Activated CD8-positive, alpha-beta T cell treated with anti-CD3 and anti-CD28 coated beads, Interleukin-2, amount 10 ng/mL, durations not matched to agents 7 days and 5 days (primary cell): ENCODE measurements at regions not wholly inside any gene's neighbourhood (a gene's known extent, or its start where the extent isn't known, plus 50 kb on each side); places are given as distances from the start of the nearest gene placed in this dataset.
"Not testable (repeated sequence)": the region's sequence is repeated elsewhere in the genome, so short reads cannot be mapped to it uniquely, and the experiment has no call there.

ENCODE experiments used
- ATAC-seq: fragments of 150-1000 bp; cut with Tn5 transposase; one replicate; pipeline ENCODE4 v1.10.0; 2021; ENCODE audit warnings: moderate library complexity
- CTCF ChIA-PET: fragments of 350-600 bp; sonication (Branson Sonifier 250); formaldehyde crosslinking; loops from one replicate; lab custom pipeline; 2021; ENCODE audit warnings: antibody characterized with exemption; lab: Charles Lee
- POLR2A ChIA-PET: fragments of 350-600 bp; sonication (Branson Sonifier 250); formaldehyde crosslinking; loops from one replicate; lab custom pipeline; 2021; ENCODE audit warnings: antibody characterized with exemption; lab: Charles Lee
- DNase-seq: peaks from one replicate; pipeline ENCODE4 v3.0.0-alpha.2; 2020
- H3K27ac Mint-ChIP-seq: one replicate; pipeline ENCODE4 v1.8.0; 2021; ENCODE audit warnings: mild to moderate bottlenecking, mixed read lengths
- H3K27me3 Mint-ChIP-seq: one replicate; pipeline ENCODE4 v1.8.0; 2021; ENCODE audit warnings: low read depth, mixed read lengths
- H3K36me3 Mint-ChIP-seq: one replicate; pipeline ENCODE4 v1.8.0; 2021; ENCODE audit warnings: low read depth, mixed read lengths
- H3K4me1 Mint-ChIP-seq: one replicate; pipeline ENCODE4 v1.8.0; 2021; ENCODE audit warnings: low read depth, mixed read lengths
- H3K4me3 Mint-ChIP-seq: one replicate; pipeline ENCODE4 v1.8.0; 2021; ENCODE audit warnings: mild to moderate bottlenecking, mixed read lengths
- H3K9me3 Mint-ChIP-seq: one replicate; pipeline ENCODE4 v1.8.0; 2022; ENCODE audit warnings: mixed read lengths; ENCODE audit not compliant: insufficient read depth

- Mint-ChIP-seq H3K36me3 (no peaks in the 10 kb centered on the region), H3K27ac (no peak overlapping the region), H3K4me1 (no peaks in the 10 kb centered on the region), H3K27me3 (no peaks in the 10 kb centered on the region), H3K9me3 (no peaks in the 10 kb centered on the region), H3K4me3 (no peak overlapping the region)
- CTCF ChIA-PET, result no interaction called here
- POLR2A ChIA-PET, result no interaction called here
- no peak for ATAC-seq
- no peak for DNase-seq
Measured at GRCh38 chr5:120146787-120147186, 317.3 kb upstream of the PRR16 start.

- ATAC-seq, CTCF ChIA-PET, H3K4me1 Mint-ChIP-seq: not testable (repeated sequence)
Measured at GRCh38 chr5:120147911-120148310, 316.2 kb upstream of the PRR16 start.

GRCh38 chr5:120150770-120151169, 313.3 kb upstream of the PRR16 start:
- Mint-ChIP-seq H3K27me3 (no peaks in the 10 kb centered on the region), H3K27ac (no peak overlapping the region), H3K36me3 (no peaks in the 10 kb centered on the region), H3K4me1 (no peaks in the 10 kb centered on the region), H3K4me3 (no peak overlapping the region), H3K9me3 (no peaks in the 10 kb centered on the region)
- DNase-seq (no peak), ATAC-seq (no peak)
- CTCF ChIA-PET, result no interaction called here
- POLR2A ChIA-PET, result no interaction called here

More at GRCh38 chr5:120147911-120148310, 316.2 kb upstream of the PRR16 start:
- H3K27me3 Mint-ChIP-seq, H3K27ac Mint-ChIP-seq, H3K9me3 Mint-ChIP-seq, H3K4me3 Mint-ChIP-seq, H3K36me3 Mint-ChIP-seq, POLR2A ChIA-PET, DNase-seq: not testable (repeated sequence)

GRCh38 chr5:120151181-120151580, 312.9 kb upstream of the PRR16 start:
- no peak overlapping the region for H3K27ac Mint-ChIP-seq
- H3K4me1 Mint-ChIP-seq, result no peaks in the 10 kb centered on the region
- CTCF ChIA-PET, result no interaction called here
- POLR2A ChIA-PET, result no interaction called here
- ATAC-seq, result no peak
- no peak for DNase-seq
- no peaks in the 10 kb centered on the region for H3K27me3 Mint-ChIP-seq
- H3K4me3 Mint-ChIP-seq, result no peak overlapping the region
- H3K9me3 Mint-ChIP-seq, result no peaks in the 10 kb centered on the region
- no peaks in the 10 kb centered on the region for H3K36me3 Mint-ChIP-seq

GRCh38 chr5:120151825-120152224, 312.3 kb upstream of the PRR16 start:
- ATAC-seq (no peak), DNase-seq (no peak)
- Mint-ChIP-seq H3K27ac (no peak overlapping the region), H3K9me3 (no peaks in the 10 kb centered on the region), H3K27me3 (no peaks in the 10 kb centered on the region), H3K4me3 (no peak overlapping the region), H3K36me3 (no peaks in the 10 kb centered on the region), H3K4me1 (no peaks in the 10 kb centered on the region)
- CTCF ChIA-PET, result no interaction called here
- POLR2A ChIA-PET, result no interaction called here

GRCh38 chr5:120152472-120152871, 311.6 kb upstream of the PRR16 start:
- Mint-ChIP-seq H3K27me3 (no peaks in the 10 kb centered on the region), H3K4me1 (no peaks in the 10 kb centered on the region), H3K36me3 (no peaks in the 10 kb centered on the region), H3K4me3 (no peak overlapping the region), H3K9me3 (no peaks in the 10 kb centered on the region), H3K27ac (no peak overlapping the region)
- CTCF ChIA-PET, result no interaction called here
- POLR2A ChIA-PET, result no interaction called here
- no peak for DNase-seq
- no peak for ATAC-seq

GRCh38 chr5:120152931-120153330, 311.2 kb upstream of the PRR16 start:
- Mint-ChIP-seq H3K4me1 (no peaks in the 10 kb centered on the region), H3K4me3 (no peak overlapping the region), H3K27me3 (no peaks in the 10 kb centered on the region), H3K9me3 (no peaks in the 10 kb centered on the region), H3K36me3 (no peaks in the 10 kb centered on the region), H3K27ac (no peak overlapping the region)
- ChIA-PET POLR2A (no interaction called here), CTCF (no interaction called here)
- DNase-seq (no peak), ATAC-seq (no peak)

- Mint-ChIP-seq H3K27ac (no peak overlapping the region), H3K4me1 (no peaks in the 10 kb centered on the region), H3K9me3 (no peaks in the 10 kb centered on the region), H3K36me3 (no peaks in the 10 kb centered on the region), H3K27me3 (no peaks in the 10 kb centered on the region), H3K4me3 (no peak overlapping the region)
- ChIA-PET POLR2A (no interaction called here), CTCF (no interaction called here)
- DNase-seq (no peak), ATAC-seq (no peak)
Measured at GRCh38 chr5:120153551-120153950, 310.5 kb upstream of the PRR16 start.

GRCh38 chr5:120155873-120156272, 308.2 kb upstream of the PRR16 start:
- H3K36me3 Mint-ChIP-seq, result no peaks in the 10 kb centered on the region
- ChIA-PET POLR2A (no interaction called here), CTCF (no interaction called here)

GRCh38 chr5:120158211-120158610, 305.9 kb upstream of the PRR16 start:
- CTCF ChIA-PET, result no interaction called here

More at GRCh38 chr5:120155873-120156272, 308.2 kb upstream of the PRR16 start:
- no peaks in the 10 kb centered on the region for H3K27me3 Mint-ChIP-seq
- DNase-seq, result no peak
- H3K4me1 Mint-ChIP-seq, result no peaks in the 10 kb centered on the region
- no peak overlapping the region for H3K4me3 Mint-ChIP-seq
- no peaks in the 10 kb centered on the region for H3K9me3 Mint-ChIP-seq
- no peak overlapping the region for H3K27ac Mint-ChIP-seq
- ATAC-seq, result no peak

GRCh38 chr5:120159155-120159554, 304.9 kb upstream of the PRR16 start:
- ChIA-PET POLR2A (no interaction called here), CTCF (no interaction called here)
- DNase-seq, result no peak
- Mint-ChIP-seq H3K9me3 (no peaks in the 10 kb centered on the region), H3K4me1 (no peaks in the 10 kb centered on the region), H3K27ac (no peak overlapping the region), H3K27me3 (no peaks in the 10 kb centered on the region), H3K36me3 (no peaks in the 10 kb centered on the region), H3K4me3 (no peak overlapping the region)
- ATAC-seq, result no peak

More at GRCh38 chr5:120158211-120158610, 305.9 kb upstream of the PRR16 start:
- Mint-ChIP-seq H3K4me3 (no peak overlapping the region), H3K36me3 (no peaks in the 10 kb centered on the region), H3K4me1 (no peaks in the 10 kb centered on the region), H3K27ac (no peak overlapping the region), H3K9me3 (no peaks in the 10 kb centered on the region), H3K27me3 (no peaks in the 10 kb centered on the region)
- POLR2A ChIA-PET, result no interaction called here
- ATAC-seq, result no peak
- no peak for DNase-seq

- ATAC-seq, result no peak
- Mint-ChIP-seq H3K4me1 (no peaks in the 10 kb centered on the region), H3K27me3 (no peaks in the 10 kb centered on the region), H3K27ac (no peak overlapping the region), H3K36me3 (no peaks in the 10 kb centered on the region), H3K4me3 (no peak overlapping the region), H3K9me3 (no peaks in the 10 kb centered on the region)
- ChIA-PET POLR2A (no interaction called here), CTCF (no interaction called here)
- DNase-seq, result no peak
Measured at GRCh38 chr5:120160124-120160895, 303.8 kb upstream of the PRR16 start.

GRCh38 chr5:120162321-120162720, 301.8 kb upstream of the PRR16 start:
- ATAC-seq, result no peak
- no peak for DNase-seq
- ChIA-PET POLR2A (no interaction called here), CTCF (no interaction called here)
- Mint-ChIP-seq H3K27me3 (no peaks in the 10 kb centered on the region), H3K27ac (no peak overlapping the region), H3K4me1 (no peaks in the 10 kb centered on the region), H3K4me3 (no peak overlapping the region), H3K9me3 (peaks cover 3% of the 10 kb centered on the region), H3K36me3 (no peaks in the 10 kb centered on the region)
